B cell (primary cell): ENCODE measurements at regions not wholly inside any gene's neighbourhood (a gene's known extent, or its start where the extent isn't known, plus 50 kb on each side); places are given as distances from the start of the nearest gene placed in this dataset.

Experiments
- EZH2 ChIP-seq: IDR thresholded peaks from 2 replicates; pipeline ENCODE4 v1.6.1; 2012; ENCODE audit warnings: borderline replicate concordance, low read depth, mild to moderate bottlenecking, moderate library complexity, low read length; ENCODE audit not compliant: insufficient read depth, poor library complexity, severe bottlenecking
- TF ChIP-seq, protein P1 (sequence below): fragments of 200-600 bp; IDR thresholded peaks from one replicate; pipeline ENCODE4 v1.8.0; 2022; ENCODE audit warnings: antibody characterized with exemption, mild to moderate bottlenecking

DNA sequence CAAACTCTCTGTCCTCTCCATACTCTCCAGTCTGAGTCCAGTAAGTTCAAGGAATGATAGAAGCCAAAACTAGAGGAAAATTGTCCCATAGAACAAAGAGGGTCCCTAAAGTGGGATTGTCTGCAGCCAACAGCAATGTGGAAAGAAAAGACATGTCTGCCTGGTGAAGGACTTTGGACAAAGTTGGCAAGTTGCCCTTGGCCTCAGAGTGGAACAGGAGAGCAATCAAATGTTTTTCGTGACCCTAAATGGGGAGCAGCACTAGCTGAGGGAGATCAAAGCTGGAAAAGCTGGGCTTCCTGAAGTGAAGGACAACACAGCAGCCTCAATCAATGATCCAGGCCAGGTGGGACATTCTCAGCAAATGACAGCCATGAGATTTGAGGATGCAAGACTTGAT, 183.5 kb downstream of the CHD9NB start:
- TF ChIP-seq, protein P1, sequence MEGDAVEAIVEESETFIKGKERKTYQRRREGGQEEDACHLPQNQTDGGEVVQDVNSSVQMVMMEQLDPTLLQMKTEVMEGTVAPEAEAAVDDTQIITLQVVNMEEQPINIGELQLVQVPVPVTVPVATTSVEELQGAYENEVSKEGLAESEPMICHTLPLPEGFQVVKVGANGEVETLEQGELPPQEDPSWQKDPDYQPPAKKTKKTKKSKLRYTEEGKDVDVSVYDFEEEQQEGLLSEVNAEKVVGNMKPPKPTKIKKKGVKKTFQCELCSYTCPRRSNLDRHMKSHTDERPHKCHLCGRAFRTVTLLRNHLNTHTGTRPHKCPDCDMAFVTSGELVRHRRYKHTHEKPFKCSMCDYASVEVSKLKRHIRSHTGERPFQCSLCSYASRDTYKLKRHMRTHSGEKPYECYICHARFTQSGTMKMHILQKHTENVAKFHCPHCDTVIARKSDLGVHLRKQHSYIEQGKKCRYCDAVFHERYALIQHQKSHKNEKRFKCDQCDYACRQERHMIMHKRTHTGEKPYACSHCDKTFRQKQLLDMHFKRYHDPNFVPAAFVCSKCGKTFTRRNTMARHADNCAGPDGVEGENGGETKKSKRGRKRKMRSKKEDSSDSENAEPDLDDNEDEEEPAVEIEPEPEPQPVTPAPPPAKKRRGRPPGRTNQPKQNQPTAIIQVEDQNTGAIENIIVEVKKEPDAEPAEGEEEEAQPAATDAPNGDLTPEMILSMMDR: no peak
- TF ChIP-seq EZH2: no peak
